ENCODE measurements at regions not wholly inside any gene's neighbourhood (a gene's known extent, or its start where the extent isn't known, plus 50 kb on each side); places are given as distances from the start of the nearest gene placed in this dataset.

DNA sequence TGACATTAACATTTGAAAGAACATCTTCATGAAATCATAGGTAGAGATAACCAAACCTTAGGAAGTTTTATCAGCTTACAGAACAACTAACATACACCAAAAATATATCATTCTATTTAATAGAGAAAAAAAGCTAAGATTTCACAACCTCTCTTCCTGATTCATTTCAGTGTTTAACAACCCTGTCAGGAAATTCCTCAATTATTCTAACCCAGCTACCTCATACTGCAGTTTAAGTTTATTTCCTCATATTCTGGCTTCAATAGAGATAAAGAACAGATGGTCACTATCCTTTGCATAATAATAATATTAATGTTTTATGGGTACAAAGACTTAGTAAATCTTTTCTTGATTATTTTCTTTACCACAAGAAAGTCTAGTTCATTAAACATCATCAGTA lies 112.9 kb upstream of the HSF2 start:
- H3K9me3 ChIP-seq (ENCODE audit: control insufficient read depth, insufficient read depth, low read length) = no peaks in the 10 kb centered on the region
- CTCF ChIA-PET = no interaction called here
- H3K27ac ChIP-seq (ENCODE audit: low read depth, low read length) = no peak overlapping the region
- TF ChIP-seq, protein P1, sequence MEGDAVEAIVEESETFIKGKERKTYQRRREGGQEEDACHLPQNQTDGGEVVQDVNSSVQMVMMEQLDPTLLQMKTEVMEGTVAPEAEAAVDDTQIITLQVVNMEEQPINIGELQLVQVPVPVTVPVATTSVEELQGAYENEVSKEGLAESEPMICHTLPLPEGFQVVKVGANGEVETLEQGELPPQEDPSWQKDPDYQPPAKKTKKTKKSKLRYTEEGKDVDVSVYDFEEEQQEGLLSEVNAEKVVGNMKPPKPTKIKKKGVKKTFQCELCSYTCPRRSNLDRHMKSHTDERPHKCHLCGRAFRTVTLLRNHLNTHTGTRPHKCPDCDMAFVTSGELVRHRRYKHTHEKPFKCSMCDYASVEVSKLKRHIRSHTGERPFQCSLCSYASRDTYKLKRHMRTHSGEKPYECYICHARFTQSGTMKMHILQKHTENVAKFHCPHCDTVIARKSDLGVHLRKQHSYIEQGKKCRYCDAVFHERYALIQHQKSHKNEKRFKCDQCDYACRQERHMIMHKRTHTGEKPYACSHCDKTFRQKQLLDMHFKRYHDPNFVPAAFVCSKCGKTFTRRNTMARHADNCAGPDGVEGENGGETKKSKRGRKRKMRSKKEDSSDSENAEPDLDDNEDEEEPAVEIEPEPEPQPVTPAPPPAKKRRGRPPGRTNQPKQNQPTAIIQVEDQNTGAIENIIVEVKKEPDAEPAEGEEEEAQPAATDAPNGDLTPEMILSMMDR (IDR thresholded peaks at IDR 0.05; ENCODE audit: low read depth, low read length) = no peak
- no peak overlapping the region for H3K4me3 ChIP-seq (ENCODE audit: low read depth, low read length)
- no peaks in the 10 kb centered on the region for H3K27me3 ChIP-seq (ENCODE audit: control insufficient read depth, insufficient read depth, low read length)
- POLR2A ChIA-PET = no interaction called here
- no peak for DNase-seq (ENCODE audit: low read depth, low spot score)

DNA sequence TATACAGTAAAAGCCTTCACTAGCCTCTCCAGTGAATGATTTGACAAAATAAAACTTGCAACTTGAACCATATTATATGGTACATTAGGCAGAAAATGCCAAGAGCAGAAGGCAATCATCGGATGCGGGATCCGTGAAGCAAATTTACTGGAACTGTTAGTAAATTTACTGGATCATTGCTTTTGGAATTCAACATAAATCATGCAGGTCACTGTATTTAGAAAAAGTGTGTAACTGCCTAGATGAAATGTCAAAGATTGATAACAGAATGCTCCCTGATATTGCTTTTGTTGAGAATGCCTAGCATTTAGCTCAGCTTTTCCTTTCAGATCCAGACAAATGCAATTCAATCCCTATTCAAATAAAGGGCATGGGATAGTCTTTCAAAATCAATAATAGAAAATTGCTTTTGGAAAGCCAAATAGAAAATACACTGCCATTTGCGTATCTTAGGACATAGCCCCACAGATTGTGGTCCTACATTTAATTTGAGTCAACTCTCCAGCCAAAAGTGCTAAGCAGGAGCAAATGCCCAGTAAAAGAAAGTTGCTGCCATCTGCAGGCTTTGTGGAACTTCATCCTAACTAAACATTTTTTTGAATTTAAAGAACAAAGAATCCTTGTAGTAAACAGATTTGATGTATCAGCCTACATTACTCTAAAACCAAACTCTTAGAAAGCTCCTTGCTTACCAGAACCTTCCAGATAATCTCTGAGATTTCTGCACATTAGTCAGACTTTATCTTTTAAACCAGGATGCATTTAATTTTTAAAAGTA lies 109.5 kb upstream of the HSF2 start:
- POLR2A ChIA-PET = no interaction called here
- TF ChIP-seq, protein P1 (IDR thresholded peaks at IDR 0.05; ENCODE audit: low read depth, low read length) = peak; percentile 34
- Histone ChIP-seq H3K9me3 (ENCODE audit: control insufficient read depth, insufficient read depth, low read length) (no peaks in the 10 kb centered on the region), H3K27ac (ENCODE audit: low read depth, low read length) (no peak overlapping the region), H3K4me3 (ENCODE audit: low read depth, low read length) (no peak overlapping the region), H3K27me3 (ENCODE audit: control insufficient read depth, insufficient read depth, low read length) (no peaks in the 10 kb centered on the region)
- no peak for DNase-seq (ENCODE audit: low read depth, low spot score)
- CTCF ChIA-PET = interaction anchor here (0.6 to 1.3 kb wide), 3 partner anchors 13 to 1234 kb away, joined by 3 read pairs; no protein-coding TSS in a partner anchor

DNA sequence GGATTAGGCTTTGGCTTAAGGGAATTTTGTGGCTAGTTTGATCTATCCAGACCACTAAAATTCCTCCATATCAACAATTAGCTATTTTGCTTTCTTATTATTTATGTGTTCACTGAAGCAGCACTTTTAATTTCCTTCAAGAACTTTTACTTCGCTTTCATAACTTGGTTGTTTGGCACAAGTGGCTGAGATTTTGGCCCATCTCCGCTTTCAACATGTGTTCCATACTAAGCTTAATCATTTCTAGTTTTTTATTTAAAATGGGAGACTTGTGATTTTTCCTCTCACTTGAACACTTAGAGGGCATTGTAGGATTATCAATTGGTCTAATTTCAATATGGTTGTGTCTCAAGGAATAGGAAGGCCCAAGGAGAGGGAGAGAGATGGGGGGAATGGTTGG lies 102.4 kb upstream of the HSF2 start:
- CTCF ChIA-PET = no interaction called here
- Histone ChIP-seq H3K9me3 (ENCODE audit: control insufficient read depth, insufficient read depth, low read length) (no peaks in the 10 kb centered on the region), H3K4me3 (ENCODE audit: low read depth, low read length) (no peak overlapping the region), H3K27ac (ENCODE audit: low read depth, low read length) (no peak overlapping the region), H3K27me3 (ENCODE audit: control insufficient read depth, insufficient read depth, low read length) (no peaks in the 10 kb centered on the region)
- POLR2A ChIA-PET = no interaction called here
- no peak for DNase-seq (ENCODE audit: low read depth, low spot score)
- TF ChIP-seq, protein P1 (IDR thresholded peaks at IDR 0.05; ENCODE audit: low read depth, low read length) = no peak

DNA sequence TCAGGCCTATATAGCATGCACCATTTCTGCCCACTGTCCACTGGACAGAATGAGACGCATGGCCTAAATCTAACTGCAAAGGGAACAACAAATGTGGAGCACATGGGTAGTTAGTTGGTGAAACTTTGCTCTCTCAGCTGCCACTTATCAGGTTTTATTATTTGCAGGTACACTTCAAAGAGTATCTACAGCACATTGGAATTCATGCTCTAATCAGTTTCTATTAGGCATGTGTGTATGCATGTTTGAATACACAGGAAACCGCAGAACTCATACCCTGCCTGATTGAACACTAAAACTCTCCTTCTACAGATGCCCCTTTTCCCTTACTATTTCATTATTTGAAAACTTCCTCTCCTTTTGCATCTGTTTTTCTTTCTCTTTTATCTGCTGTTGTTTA lies 97.4 kb upstream of the HSF2 start:
- CTCF ChIA-PET = interaction anchor here (1.3 kb wide), 1 partner anchor 12 kb away, joined by 3 read pairs; no protein-coding TSS in a partner anchor

DNA sequence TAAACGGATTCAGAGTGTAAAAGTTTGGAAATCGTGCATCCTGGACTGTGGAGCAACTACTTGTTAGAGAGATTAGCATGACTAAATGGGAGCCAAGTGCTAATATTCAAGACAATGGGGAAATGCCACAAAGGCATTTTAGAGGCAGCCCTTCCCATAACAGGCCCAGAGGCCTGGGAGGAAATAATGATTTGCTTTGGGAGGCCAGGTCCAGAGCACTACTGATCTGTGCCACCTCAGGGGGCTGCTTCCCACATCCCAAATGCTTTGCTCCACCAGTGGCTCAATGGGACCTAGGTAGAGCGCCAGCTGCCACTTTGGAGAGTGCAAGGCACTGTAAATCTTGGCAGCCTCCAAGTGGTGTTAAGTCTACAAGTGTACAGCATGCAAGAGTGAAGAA lies 91.9 kb upstream of the HSF2 start:
- Histone ChIP-seq H3K27ac (ENCODE audit: low read depth, low read length) (no peak overlapping the region), H3K9me3 (ENCODE audit: control insufficient read depth, insufficient read depth, low read length) (no peaks in the 10 kb centered on the region), H3K27me3 (ENCODE audit: control insufficient read depth, insufficient read depth, low read length) (no peaks in the 10 kb centered on the region), H3K4me3 (ENCODE audit: low read depth, low read length) (no peak overlapping the region)
- ChIA-PET POLR2A (no interaction called here), CTCF (no interaction called here)
- no peak for DNase-seq (ENCODE audit: low read depth, low spot score)
- TF ChIP-seq, protein P1 (IDR thresholded peaks at IDR 0.05; ENCODE audit: low read depth, low read length) = no peak

More for the DNA sequence above, 97.4 kb upstream of the HSF2 start:
- Histone ChIP-seq H3K4me3 (ENCODE audit: low read depth, low read length) (no peak overlapping the region), H3K27ac (ENCODE audit: low read depth, low read length) (no peak overlapping the region), H3K9me3 (ENCODE audit: control insufficient read depth, insufficient read depth, low read length) (no peaks in the 10 kb centered on the region), H3K27me3 (ENCODE audit: control insufficient read depth, insufficient read depth, low read length) (no peaks in the 10 kb centered on the region)
- no peak for DNase-seq (ENCODE audit: low read depth, low spot score)
- POLR2A ChIA-PET = no interaction called here
- TF ChIP-seq, protein P1 (IDR thresholded peaks at IDR 0.05; ENCODE audit: low read depth, low read length) = no peak

Measured in AG04450 (cell line).